Neural cell (in vitro differentiated cells): ENCODE measurements at regions not wholly inside any gene's neighbourhood (a gene's known extent, or its start where the extent isn't known, plus 50 kb on each side); places are given as distances from the start of the nearest gene placed in this dataset.

Experiments used
- H2AFZ ChIP-seq: fragments of 200-600, 300-800 bp; sonication (generic), shearing (Covaris generic); 2 replicates; pipeline ENCODE4 v1.6.0; 2014; ENCODE audit warnings: low read depth, mild to moderate bottlenecking, antibody characterized with exemption, low read length, moderate library complexity
- H3F3A ChIP-seq: fragments of 200-600 bp; shearing (Covaris generic); 2 replicates; pipeline ENCODE4 v1.6.1; 2016; ENCODE audit warnings: mild to moderate bottlenecking, moderate library complexity, mixed read lengths, antibody characterized with exemption, low read length; ENCODE audit not compliant: insufficient read depth, poor library complexity, severe bottlenecking
- H3K27ac ChIP-seq: fragments of 200-600, 300-800 bp; sonication (generic), shearing (Covaris generic); 2 replicates; pipeline ENCODE4 v1.5.1; 2014; ENCODE audit warnings: mild to moderate bottlenecking, low read length, moderate library complexity
- H3K27me3 ChIP-seq: fragments of 300-800, 200-600 bp; sonication (generic), shearing (Covaris generic); 2 replicates; pipeline ENCODE4 v1.6.0; 2014; ENCODE audit warnings: mild to moderate bottlenecking, low read depth, low read length, moderate library complexity; ENCODE audit not compliant: insufficient read depth
- H3K36me3 ChIP-seq: fragments of 300-800, 200-600 bp; sonication (generic), shearing (Covaris generic); 2 replicates; pipeline ENCODE4 v1.5.1; 2014; ENCODE audit warnings: mild to moderate bottlenecking, antibody characterized with exemption, low read length, moderate library complexity; ENCODE audit not compliant: insufficient read depth
- H3K4me2 ChIP-seq: fragments of 300-800, 200-600 bp; sonication (generic), shearing (Covaris generic); 2 replicates; pipeline ENCODE4 v1.6.0; 2014; ENCODE audit warnings: mild to moderate bottlenecking, low read length
- H3K4me3 ChIP-seq: fragments of 300-800, 200-600 bp; sonication (generic), shearing (Covaris generic); 2 replicates; pipeline ENCODE4 v1.5.1; 2014; ENCODE audit warnings: mild to moderate bottlenecking, low read length, moderate library complexity
- H3K79me2 ChIP-seq: fragments of 200-600 bp; shearing (Covaris generic); replicated peaks from 2 replicates; pipeline ENCODE4 v1.6.0; 2014; ENCODE audit warnings: mild to moderate bottlenecking, low read length, moderate library complexity; ENCODE audit not compliant: insufficient read depth
- H3K9ac ChIP-seq: fragments of 300-800, 200-600 bp; sonication (generic), shearing (Covaris generic); 2 replicates; pipeline ENCODE4 v1.6.1; 2016; ENCODE audit warnings: mild to moderate bottlenecking, low read length, mixed read lengths
- H3K9me2 ChIP-seq: fragments of 200-600 bp; shearing (Covaris generic); 2 replicates; pipeline ENCODE4 v1.6.1; 2016; ENCODE audit warnings: mild to moderate bottlenecking, low read length, mixed read lengths; ENCODE audit not compliant: insufficient read depth
- H3K9me3 ChIP-seq: fragments of 200-600, 300-800 bp; sonication (generic), shearing (Covaris generic); 2 replicates; pipeline ENCODE4 v1.6.1; 2016; ENCODE audit warnings: mild to moderate bottlenecking, mixed run types, low read length, moderate library complexity, mixed read lengths
- H4K20me1 ChIP-seq: fragments of 200-600 bp; shearing (Covaris generic); 2 replicates; pipeline ENCODE4 v1.6.1; 2016; ENCODE audit warnings: mild to moderate bottlenecking, mixed run types; ENCODE audit not compliant: insufficient read depth
- EP300 ChIP-seq: fragments of 450-650 bp; conservative IDR thresholded peaks from 2 replicates; pipeline ENCODE4 v1.6.1; 2014; ENCODE audit warnings: antibody characterized with exemption, mild to moderate bottlenecking, moderate library complexity; ENCODE audit not compliant: poor library complexity, severe bottlenecking
- EZH2 ChIP-seq: fragments of 200-600, 300-800 bp; shearing (Covaris generic), sonication (generic); IDR thresholded peaks from 2 replicates; pipeline ENCODE4 v1.6.1; 2014; ENCODE audit warnings: antibody characterized with exemption, low read length, borderline replicate concordance, mild to moderate bottlenecking; ENCODE audit not compliant: insufficient read depth, poor library complexity, severe bottlenecking
- MXI1 ChIP-seq: fragments of 450-650 bp; conservative IDR thresholded peaks from 2 replicates; pipeline ENCODE4 v1.6.1; 2014; ENCODE audit warnings: antibody characterized with exemption, mild to moderate bottlenecking; ENCODE audit not compliant: poor library complexity, severe bottlenecking
- POLR2AphosphoS5 ChIP-seq: IDR thresholded peaks from 2 replicates; pipeline ENCODE4 v1.6.1; 2012
- RAD21 ChIP-seq: fragments of 450-650 bp; conservative IDR thresholded peaks from 2 replicates; pipeline ENCODE4 v1.6.1; 2014; ENCODE audit warnings: antibody characterized with exemption, mild to moderate bottlenecking, moderate library complexity
- REST ChIP-seq: IDR thresholded peaks from 2 replicates; pipeline ENCODE4 v1.6.1; 2012; ENCODE audit warnings: borderline replicate concordance
- SMC3 ChIP-seq: fragments of 450-650 bp; conservative IDR thresholded peaks from 2 replicates; pipeline ENCODE4 v1.6.1; 2014; ENCODE audit warnings: antibody characterized with exemption, mild to moderate bottlenecking, moderate library complexity; ENCODE audit not compliant: poor library complexity
- TAF1 ChIP-seq: IDR thresholded peaks from 2 replicates; pipeline ENCODE4 v1.6.1; 2012; ENCODE audit warnings: low read depth
- TF ChIP-seq, protein P1 (sequence below): fragments of 450-650 bp; IDR thresholded peaks from 2 replicates; pipeline ENCODE4 v1.5.1; 2014; ENCODE audit warnings: antibody characterized with exemption, mild to moderate bottlenecking, moderate library complexity; ENCODE audit not compliant: poor library complexity, severe bottlenecking

DNA sequence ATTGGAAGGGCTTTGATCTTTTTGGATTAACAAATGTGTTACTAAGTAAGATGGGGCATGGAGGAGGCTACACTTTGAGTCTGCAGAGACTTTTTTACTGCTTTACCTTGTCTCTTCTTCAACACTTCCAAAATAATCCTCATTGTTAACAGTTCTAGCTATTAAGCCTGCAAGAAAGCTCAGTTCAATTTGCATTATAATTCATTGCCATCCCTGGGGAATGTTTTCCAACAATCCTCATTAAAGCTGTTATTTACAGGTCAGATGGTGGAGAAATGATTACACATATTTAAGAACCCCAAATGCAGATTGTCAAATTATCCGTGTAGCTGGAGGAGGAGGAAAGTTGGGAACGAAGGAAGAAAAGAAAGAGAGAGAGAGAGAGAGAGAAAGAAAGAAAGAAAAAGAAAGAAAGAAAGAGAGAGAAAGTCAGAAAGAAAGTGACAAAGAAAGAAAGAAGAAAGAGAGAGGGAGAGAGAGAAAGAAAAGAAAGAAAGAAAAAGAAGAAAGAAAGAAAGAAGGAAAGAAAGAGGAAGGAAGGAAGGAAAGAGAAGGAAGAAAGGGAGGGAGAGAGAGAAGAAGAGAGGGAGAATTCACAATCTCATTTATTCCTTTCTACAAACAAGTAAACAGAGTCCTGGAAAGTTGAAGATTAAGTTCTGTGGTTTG is 443.9 kb downstream of the INSC start:
- Histone ChIP-seq H3K4me3 (no peak overlapping the region), H3K27ac (no peak overlapping the region), H3F3A (no peaks in the 10 kb centered on the region), H3K9ac (no peak overlapping the region), H3K27me3 (no peaks in the 10 kb centered on the region), H3K36me3 (no peaks in the 10 kb centered on the region), H3K79me2 (no peaks in the 10 kb centered on the region), H2AFZ (no peak overlapping the region), H3K9me3 (no peaks in the 10 kb centered on the region), H3K4me2 (no peak overlapping the region), H3K9me2 (no peaks in the 10 kb centered on the region), H4K20me1 (no peaks in the 10 kb centered on the region)
- TF ChIP-seq SMC3 (no peak), EZH2 (no peak), EP300 (no peak), MXI1 (no peak), TAF1 (no peak), RAD21 (no peak), REST (no peak), POLR2AphosphoS5 (no peak)
- TF ChIP-seq, protein P1, sequence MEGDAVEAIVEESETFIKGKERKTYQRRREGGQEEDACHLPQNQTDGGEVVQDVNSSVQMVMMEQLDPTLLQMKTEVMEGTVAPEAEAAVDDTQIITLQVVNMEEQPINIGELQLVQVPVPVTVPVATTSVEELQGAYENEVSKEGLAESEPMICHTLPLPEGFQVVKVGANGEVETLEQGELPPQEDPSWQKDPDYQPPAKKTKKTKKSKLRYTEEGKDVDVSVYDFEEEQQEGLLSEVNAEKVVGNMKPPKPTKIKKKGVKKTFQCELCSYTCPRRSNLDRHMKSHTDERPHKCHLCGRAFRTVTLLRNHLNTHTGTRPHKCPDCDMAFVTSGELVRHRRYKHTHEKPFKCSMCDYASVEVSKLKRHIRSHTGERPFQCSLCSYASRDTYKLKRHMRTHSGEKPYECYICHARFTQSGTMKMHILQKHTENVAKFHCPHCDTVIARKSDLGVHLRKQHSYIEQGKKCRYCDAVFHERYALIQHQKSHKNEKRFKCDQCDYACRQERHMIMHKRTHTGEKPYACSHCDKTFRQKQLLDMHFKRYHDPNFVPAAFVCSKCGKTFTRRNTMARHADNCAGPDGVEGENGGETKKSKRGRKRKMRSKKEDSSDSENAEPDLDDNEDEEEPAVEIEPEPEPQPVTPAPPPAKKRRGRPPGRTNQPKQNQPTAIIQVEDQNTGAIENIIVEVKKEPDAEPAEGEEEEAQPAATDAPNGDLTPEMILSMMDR, result no peak

DNA sequence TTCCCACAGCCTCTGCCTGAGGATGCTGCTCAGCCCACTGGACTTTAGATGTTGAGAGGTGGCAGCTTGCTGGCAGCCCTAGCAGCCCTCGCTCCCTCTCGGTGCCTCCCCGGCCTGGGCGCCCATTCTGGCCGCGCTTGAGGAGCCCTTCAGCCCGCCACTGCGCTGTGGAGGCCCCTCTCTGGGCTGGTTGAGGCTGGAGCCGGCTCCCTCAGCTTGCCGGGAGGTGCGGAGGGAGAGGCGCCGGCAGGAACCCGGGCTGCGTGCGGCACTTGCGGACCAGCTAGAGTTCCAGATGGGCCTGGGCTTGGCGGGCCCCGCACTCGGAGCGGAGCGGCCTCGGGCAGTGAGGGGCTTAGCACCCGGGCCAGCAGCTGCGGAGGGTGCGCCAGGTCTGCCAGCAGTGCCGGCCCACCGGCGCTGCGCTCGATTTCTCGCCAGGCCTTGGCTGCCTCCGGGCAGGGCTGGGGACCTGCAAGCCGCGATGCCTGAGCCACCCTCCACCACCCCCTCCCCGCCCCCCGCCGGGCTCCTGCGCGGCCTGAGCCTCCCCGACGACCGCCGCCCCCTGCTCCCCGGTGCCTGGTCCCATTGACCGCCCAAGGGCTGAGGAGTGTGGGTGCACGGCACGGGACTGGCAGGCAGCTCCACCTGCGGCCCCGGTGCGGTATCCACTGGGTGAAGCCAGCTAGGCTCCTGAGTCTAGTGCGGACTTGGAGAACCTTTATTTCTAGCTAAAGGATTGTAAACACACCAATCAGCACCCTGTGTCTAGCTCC is 446.2 kb downstream of the INSC start:
- no peak overlapping the region for H2AFZ ChIP-seq
- no peak overlapping the region for H3K27ac ChIP-seq
- H3F3A ChIP-seq, result no peaks in the 10 kb centered on the region
- no peaks in the 10 kb centered on the region for H3K9me2 ChIP-seq
- no peaks in the 10 kb centered on the region for H3K79me2 ChIP-seq
- H3K27me3 ChIP-seq, result no peaks in the 10 kb centered on the region
- H3K4me2 ChIP-seq, result no peak overlapping the region
- no peaks in the 10 kb centered on the region for H3K36me3 ChIP-seq
- H3K9ac ChIP-seq, result no peak overlapping the region
- H3K4me3 ChIP-seq, result no peak overlapping the region
- TF ChIP-seq RAD21 (no peak), EP300 (no peak), REST (no peak), POLR2AphosphoS5 (no peak), EZH2 (no peak), SMC3 (no peak), MXI1 (no peak), TAF1 (no peak)
- TF ChIP-seq, protein P1, result no peak
- H3K9me3 ChIP-seq, result no peaks in the 10 kb centered on the region
- no peaks in the 10 kb centered on the region for H4K20me1 ChIP-seq
